Amniotic stem cell (primary cell): ENCODE measurements at regions not wholly inside any gene's neighbourhood (a gene's known extent, or its start where the extent isn't known, plus 50 kb on each side); places are given as distances from the start of the nearest gene placed in this dataset.
"Not testable (repeated sequence)": the region's sequence is repeated elsewhere in the genome, so short reads cannot be mapped to it uniquely, and the experiment has no call there.

Experiments used
- DNase-seq: peaks from one replicate; lab custom pipeline; 2025; lab: John Stamatoyannopoulos, UW

DNA sequence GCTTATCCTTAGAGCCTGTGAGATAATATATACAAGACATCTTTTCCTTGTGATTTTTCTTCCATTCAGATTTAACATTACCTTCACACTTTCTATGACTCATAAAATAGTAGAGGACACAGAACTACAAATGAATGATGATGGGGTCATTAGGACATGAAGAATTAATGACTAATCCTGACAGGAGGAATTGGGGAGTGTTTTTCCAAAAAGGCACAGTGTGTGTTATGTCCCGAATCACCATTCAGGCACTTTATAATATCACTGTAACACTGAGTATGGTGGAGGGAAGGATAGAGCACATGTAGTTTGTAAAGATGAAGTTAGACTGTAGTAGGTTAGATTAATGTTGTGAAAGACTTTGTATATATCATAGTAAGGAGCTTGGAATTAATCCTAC, 391.3 kb downstream of the JRKL start:
- no peak for DNase-seq

DNA sequence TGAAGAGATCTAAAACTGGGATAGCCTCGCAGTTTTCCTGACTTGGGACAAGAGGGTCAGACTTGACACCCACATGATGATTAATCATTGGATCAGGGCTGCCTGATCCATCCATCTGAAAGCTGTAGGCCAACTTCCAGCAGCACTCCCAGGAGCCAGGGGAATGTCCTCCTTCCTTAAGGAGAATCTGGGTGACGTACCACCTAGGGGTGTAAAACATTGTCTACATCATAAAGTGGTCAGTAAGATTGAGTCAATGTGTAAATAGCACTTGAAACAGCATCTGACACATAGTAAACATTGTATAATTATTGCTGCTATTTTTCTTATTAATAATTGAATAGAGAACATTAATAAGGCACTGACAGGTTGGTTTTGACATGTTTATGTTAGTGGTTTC, 392.8 kb downstream of the JRKL start:
- no peak for DNase-seq

DNA sequence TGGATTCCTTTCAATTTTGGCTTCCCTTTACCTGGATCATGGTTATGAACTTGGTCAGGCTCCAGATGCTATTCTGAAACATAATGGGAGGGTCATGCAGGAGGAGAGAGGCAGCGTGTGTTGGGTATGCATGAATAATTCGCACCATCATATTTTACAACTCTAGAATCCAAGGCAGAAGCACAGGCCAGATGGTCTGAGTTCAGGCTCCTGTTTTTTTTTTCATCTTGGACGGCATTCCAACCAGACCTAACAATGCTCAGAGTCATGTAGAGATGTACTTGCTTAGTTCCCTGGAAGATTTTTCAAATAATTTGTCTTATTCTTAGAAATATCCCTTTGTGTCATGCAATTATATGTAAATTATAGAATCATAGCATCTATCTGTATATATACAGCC, 393.5 kb downstream of the JRKL start:
- no peak for DNase-seq

DNA sequence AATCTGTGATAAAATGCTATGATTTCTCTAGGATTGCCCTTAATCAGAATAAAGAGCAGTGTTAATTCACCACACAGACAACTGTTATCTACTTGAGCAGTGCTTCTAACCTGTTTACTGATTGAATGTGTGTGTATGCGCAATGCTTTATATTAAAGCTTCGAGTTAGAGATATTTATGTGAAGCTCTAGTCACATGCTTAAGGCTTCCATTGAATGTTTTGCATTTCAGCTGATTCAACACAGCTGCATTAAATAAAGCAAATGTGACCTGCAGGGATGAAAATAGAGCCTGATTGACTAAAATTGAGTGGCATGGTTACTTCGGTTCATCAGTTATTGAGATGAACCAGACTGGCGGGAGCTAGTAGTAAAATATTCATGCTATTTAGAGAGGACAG, 395.3 kb downstream of the JRKL start:
- DNase-seq, result no peak

DNA sequence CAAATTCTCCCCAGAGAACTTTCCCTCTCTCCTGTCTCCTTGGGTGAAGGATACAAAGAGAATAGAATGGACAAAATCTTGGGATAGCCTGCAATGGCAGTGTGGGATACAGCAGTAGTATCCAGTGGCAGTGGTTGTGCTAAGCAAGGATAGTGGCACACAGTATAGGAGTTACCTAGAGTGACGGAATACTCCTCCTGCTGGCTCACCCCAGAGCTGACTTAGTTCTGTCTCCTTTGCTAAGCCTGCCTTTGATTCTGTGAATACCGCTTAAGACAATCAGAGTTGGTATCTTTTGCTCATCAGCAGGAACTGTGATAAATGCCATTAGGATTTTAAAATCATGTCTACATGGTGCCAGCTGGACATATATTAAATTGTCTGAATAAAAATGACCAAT, 404.3 kb downstream of the JRKL start:
- DNase-seq, result no peak

DNA sequence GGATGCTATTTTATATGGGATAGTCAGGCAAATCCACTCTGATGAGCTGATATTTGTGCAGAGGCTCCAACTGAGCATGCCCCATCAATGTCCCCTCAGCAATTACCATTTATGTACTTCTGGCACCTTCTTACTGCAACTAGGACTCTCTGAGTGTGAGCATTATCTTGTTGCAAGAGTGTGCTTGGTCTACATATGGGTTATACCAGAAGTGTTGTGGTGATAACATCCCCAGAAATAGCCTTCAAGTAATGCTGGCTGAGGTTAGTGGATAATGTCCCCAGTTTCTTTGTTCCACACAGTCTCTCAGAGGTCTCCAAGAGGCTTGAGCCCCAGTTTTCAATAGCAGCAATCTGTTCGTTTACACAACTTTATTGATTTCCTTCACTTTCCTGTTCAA, 408.6 kb downstream of the JRKL start:
- no peak for DNase-seq

DNA sequence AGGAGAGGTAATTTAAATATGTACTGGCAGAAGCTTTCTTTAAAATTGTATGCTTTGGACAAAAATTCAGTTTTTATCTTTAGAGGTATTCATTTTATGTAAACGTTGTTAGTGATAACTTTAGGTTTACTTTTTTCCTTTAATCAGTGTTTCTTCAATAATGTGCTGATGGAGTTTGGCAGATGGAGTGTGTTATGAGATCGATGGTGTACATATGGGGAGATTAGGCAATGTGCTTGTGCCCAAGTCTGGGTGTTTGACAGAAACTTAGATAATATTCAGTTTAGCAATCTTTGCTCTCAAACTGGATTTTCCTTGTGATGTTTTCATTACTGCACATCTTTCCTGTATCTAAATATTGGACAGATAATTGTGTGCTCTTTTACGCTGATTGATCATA, 425.4 kb downstream of the JRKL start:
- no peak for DNase-seq

DNA sequence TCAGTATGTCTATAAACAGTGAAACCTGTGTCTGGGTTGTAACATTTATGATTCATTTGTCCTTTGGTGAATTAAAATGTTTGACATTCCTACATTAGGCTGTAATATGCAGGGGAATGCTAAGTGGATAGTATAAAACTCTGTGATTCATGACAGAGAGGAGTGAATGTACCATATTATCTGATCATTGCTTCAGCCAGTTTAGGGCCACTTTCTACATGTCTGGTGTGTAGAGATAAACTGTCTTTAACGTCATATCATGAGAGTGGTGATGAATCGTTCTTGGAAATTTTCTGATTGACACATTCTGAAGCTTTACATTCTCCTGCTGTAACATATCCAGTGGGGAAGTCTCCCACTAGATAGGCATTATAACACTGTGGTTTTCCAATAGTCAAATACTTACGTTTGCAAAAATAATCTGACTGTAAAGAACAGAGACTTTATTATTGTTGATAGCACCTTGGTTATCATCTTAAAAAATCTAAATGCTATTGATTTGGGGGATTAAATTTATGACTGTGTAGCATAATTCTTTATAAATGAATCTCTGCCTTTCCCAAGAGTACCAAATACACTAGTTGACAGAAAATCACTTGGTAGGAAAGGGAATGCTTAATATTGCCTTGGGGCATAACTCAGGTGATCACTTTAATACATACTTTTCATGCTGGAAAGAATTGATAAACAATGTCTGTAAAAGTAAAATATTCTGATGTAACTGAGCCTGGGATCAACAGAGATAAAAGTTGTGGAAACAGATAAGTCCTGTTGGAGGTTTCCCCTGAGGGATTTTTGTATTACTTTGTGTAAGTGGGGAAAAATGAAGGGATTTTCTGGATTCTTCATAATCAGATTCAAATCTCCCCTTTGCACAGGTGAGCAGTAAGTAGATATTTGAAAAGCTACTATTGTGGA, 427.9 kb downstream of the JRKL start:
- no peak for DNase-seq

DNA sequence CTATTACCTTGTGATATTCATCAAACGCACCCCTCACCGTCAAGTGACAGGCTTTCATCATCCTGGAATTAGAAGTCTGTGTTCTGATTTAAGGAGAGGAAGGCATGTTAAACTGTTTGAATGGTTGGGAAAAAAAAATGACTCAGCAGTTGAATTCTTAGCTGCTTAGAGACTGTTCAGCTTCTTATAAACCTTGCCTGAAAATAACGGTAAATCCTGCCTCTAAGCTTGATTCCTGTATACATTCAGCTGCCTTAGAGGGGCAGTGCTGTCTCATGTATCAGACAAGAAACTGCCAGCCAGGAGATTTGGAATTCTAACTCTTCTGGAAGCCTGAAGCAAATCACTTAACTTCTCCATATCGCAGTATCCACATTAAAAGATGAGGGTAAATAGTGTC, 437.4 kb downstream of the JRKL start:
- no peak for DNase-seq

DNA sequence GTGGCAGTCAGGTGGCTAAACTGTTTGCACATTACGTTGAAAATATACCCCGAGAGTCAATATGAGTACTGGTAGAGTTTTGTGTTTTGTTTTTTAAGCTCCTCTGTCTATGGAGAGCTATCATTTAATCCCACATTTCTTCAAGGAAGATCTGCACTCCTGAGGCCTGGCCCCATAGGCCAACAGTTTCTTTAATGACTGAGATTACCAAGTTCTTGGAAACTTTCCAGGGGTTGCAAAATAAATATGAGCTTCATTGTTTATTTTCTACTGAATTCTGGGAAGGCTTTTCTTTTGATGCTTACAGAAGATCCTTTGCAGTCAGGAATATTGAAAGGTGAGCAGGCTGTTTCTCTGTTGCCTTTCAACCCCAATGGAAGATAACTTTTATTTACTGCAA, 452.0 kb downstream of the JRKL start:
- DNase-seq, result no peak

DNA sequence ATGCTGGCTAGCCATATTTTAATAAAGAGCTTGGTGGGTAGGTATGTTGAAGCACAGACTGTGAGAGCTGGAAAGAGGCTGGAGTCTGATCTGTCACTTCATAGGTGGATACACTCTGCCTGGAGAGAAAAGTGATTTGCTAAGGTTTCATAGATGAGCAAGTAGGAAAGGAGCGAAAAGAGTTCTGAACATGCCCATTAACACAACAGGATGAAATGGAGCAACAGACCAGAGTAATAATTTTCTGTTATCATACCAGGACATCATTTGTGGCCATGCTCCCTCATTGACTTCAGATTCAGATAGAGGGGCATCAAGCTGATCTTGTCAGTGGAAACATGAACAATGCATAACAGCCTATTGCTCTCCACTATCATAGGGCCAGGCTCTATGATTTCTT, 452.9 kb downstream of the JRKL start:
- DNase-seq, result no peak

DNA sequence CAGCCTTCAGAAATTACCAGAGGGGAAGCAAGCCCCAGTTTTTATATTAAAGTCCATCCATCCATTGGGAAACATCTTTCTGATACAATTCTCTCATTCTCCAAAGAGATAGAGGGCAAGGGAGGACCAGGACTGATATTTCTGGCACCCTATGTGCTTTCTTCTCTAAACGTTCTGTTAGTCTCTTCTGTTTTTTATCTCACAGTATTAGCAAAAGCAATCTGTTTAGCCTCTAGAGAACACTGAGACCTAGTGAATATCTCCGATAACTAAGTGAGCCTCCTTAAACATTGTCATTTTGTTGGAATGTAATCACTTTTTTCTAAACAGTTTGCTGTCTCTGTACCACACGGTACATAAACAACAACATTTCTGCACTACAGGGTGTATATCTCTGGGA, 464.6 kb downstream of the JRKL start:
- no peak for DNase-seq

DNA sequence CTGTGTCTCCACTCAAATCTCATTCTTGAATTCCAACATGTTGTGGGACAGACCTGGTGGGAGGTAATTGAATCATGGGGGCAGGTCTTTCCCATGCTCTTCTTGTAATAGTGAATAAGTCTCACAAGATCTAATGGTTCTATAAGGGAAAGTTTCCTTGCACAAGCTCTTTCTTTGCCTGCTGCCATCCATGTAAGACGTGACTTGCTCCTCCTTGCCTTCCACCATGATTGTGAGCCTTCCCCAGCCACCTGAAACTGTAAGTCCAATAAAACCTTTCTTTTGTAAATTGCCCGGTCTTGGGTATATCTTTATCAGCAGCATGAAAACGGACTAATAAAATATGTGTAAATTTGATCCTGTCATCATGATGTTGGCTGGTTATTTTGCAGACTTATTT, 471.9 kb downstream of the JRKL start:
- DNase-seq, result not testable (repeated sequence)

DNA sequence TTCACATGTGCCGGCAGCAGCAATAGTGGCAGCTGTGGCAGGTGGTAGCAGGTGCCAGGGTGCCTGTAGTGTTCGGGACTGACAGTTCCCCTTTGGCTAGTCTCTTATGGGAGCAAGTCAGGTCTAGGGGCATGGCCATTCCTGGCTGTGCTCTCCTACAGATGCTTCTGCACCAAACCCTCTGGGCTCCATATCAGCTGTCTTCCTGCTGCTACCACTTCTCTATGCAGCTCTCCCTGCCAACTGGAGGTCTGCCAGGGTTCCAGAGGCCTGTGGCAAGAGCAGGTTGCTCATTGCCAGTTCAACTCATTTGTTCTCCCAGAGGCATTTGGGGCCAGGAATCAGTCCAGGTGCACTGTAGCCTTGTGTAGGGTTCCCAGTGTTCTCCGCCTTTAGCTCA, 473.7 kb downstream of the JRKL start:
- DNase-seq, result no peak

DNA sequence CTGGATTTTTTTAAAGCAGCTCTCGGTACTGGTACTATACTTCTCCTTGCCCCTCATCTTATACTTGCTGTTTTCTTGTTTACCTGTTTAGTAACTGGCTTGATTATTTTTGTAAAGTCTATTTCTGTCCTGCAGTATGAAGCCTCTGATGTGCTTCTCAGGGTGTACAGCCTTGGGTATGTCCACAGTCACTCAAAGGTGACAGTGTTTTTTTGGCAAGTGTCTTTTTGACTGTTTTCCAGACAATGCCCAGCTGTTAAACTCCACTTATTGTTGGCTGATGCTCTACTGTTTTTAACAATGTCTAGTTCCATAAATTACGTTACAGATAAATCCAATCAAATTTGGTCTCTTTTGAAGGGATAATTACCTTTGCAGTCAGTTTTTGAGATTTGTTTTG, 475.2 kb downstream of the JRKL start:
- no peak for DNase-seq

DNA sequence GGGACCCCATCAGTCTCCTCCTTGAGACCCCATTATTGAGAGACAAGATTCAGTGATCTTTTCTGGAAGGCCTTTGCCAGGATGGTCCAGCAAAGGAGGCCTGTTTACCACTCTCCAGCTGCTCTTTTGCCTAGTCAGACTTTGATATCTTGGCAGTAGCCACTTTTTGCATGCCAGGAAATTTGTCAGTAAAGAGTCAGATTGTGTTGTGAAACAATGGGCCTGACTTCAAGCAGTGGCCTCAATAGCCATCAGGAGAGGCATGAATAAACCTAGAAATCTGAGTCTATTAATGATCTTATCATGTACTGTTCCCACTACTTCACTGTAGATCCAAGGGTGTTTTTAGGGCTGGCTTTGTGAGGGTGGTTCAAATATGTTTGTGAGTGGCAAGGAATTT, 479.4 kb downstream of the JRKL start:
- no peak for DNase-seq

DNA sequence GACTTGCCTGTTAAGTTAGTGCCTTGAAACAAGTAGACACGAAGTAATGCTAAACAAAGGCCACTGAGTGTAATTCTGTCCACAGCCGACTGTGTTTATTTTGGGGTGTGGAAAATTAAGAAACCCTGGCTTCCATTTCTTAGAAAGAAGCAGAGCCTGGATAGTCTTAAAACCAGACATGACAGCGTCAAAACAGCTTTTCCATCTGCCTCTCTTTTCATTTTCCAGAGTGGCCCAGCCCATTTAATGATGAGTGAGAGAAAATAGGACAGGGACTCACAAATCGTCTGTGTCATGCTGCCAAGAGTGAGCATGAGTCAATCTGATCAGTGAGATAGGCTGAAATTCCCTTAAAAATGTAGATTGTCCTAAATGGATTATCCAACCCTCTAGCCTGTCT, 485.9 kb downstream of the JRKL start:
- DNase-seq, result no peak

DNA sequence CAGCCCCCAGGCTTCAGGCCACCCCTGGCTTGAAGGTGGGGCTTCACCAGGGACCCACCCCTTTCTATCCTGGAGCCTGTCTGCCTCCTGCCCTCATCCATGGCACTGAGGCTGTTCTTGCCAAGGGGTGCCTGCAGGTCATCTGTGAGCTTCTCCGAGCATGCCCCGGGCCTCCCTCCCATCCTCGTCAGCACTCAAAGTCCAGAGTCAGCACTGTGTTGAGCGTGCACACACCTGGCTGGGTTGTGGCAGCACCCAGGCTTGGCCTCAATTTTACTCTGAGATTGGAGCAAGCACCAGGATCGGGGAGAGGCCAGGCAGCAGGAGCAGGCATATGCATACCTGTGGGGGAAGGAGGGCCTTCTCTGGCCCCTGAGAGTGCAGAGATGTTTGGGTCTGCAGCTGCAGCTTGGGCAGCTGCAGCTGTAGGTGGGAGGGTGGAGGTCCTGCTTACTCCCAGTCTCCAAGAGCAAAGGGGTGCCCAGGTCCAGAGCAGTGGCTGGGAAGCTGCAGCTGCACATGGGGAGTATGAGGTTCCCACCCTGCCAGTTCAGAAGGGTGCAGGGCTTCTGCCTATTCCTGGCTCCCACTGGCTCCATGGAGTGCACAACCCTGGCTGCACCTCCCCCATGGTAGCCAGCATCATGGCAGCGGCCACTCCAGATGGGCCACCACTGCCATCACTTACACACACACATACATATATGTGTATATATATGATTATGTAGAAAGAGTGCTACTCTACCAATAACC, 488.7 kb downstream of the JRKL start:
- no peak for DNase-seq

DNA sequence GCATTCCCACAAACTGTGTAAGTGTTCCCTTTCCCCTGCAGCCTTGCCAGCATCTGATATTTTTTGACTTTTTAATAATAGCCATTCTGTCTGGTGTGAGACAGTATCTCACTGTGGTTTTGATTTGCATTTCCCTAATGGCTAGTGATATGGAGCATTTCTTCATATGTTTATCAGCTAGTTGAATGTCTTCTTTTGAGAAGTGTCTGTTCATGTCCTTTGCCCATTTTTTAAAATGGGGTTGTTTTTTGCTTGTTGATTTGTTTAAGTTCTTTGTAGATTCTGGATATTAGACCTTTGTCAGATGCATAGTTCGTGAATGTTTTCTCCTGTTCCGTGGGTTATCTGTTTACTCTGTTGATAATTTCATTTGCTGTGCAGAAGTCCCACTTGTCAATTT, 492.8 kb downstream of the JRKL start:
- DNase-seq, result not testable (repeated sequence)

DNA sequence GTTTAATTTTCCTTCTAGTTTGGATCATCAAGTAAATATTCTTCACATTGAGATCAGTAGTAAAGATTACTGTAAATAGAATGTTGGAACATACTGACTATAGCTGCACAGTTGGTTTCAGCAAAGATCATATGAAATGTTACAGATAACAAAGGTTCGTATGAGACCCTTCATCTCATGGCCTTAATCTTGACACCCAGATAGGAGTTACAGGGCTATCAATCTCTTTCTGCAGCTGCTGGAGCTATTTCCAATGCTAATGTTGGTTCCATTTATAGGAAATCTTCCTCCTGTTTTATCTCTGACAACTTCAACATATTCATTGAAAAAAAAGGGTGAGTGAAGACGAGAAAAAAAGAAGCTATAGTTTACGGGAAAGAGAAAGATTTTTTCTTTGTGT, 495.6 kb downstream of the JRKL start:
- DNase-seq, result no peak

DNA sequence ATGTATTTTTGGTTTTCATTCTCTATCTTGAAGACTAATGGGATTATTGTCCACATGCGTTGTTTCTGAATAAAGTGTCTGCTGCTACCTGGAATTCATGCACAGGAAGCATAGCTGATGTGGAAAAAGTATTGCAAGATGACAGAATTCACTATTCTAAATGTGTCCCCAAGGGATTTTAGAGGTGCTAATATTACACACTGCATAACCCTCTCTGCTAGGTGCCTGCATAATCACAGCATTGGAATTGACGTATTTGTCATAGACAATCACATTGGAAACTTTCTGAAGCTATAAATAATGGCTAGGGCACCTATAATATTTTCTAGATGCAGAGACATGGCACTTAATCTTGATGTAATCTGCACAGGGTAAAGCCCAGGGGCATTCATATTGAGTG, 496.1 kb downstream of the JRKL start:
- no peak for DNase-seq

DNA sequence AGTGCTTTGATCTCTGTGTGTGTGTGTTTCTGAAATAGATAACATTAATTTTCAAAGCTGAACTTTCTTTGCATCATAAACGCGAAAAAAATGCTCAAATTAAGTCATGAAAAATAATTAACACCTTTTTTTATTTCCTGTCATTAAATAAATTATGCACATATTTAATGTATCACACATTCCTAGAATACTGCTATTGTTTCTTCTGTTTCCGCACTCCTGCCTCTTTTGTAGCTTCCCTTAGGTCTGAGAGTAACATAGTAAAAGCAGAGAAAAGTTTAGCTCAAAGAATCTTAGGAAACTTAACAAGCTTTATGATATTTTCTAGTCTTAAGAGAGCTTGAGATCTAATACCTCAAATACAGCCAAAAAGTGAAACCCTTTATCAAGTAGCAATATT, 504.2 kb downstream of the JRKL start:
- DNase-seq, result no peak

DNA sequence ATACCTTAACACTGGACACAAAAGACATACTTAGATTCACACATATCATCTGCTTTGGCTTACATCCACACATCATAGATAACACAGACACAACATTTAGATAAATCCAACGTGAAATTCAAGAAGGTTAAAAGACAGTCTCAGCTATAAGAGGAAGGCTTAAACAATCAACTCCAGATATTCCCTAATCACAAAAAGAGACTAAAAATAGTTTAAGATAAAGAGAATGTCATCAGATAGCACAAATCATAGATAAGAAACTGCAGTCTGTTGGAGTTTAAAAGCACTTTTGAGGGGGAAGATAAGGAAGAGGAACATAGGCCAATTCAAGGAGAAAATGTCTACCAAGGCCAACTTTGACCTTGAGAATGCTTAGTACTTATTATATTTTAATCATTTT, 504.8 kb downstream of the JRKL start:
- DNase-seq, result no peak

DNA sequence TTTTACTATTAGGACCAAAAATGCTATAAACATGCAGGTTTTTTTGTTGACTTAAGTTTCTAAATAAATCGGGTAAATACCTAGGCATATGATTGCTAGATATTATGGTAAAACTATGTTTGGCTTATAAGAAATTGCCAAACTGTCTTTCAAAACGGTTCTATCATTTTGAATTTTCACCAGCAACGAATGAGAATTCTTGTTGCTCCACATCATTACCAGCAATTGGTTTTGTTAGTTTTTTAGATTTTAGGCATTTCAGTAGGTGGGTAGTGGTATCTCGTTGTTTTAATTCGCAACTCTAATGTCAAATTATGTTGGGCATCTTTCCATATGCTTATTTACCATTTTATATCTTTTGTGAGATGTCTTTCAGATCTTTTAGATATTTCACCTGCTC, 510.2 kb downstream of the JRKL start:
- DNase-seq, result no peak
